B cell (primary cell): ENCODE measurements at regions not wholly inside any gene's neighbourhood (a gene's known extent, or its start where the extent isn't known, plus 50 kb on each side); places are given as distances from the start of the nearest gene placed in this dataset.

Experiments used
- CTCF ChIP-seq: fragments of 200-600 bp; IDR thresholded peaks from one replicate; pipeline ENCODE4 v1.8.0; 2022; ENCODE audit warnings: antibody characterized with exemption, mild to moderate bottlenecking
- EZH2 ChIP-seq: IDR thresholded peaks from 2 replicates; pipeline ENCODE4 v1.6.1; 2012; ENCODE audit warnings: borderline replicate concordance, low read depth, mild to moderate bottlenecking, moderate library complexity, low read length; ENCODE audit not compliant: insufficient read depth, poor library complexity, severe bottlenecking

DNA sequence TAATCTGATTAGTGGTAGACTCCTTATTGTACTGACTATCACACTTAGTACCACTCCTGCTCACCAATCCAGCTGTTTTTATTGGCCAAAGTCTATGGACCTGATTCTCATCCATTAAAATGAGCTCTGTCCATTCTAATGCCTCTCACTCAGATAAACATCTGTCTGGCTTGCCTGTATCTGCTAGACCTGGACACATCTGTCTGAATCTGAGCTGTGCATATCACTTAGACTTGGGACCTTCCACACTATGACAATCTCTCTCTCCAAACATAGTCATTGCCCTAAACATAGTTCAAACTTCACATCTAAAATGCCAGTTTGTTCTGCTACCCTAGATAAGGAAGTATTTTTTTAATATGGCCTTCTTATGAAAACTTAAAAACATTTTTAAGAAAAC, 92.6 kb downstream of the CENPW start:
- TF ChIP-seq CTCF (no peak), EZH2 (no peak)
